ENCODE measurements at regions not wholly inside any gene's neighbourhood (a gene's known extent, or its start where the extent isn't known, plus 50 kb on each side); places are given as distances from the start of the nearest gene placed in this dataset.
"Not testable (repeated sequence)": the region's sequence is repeated elsewhere in the genome, so short reads cannot be mapped to it uniquely, and the experiment has no call there.

GRCh38 chr9:110130791-110131416 lies 77.1 kb downstream of the C9orf152 start:
- no peak for TF ChIP-seq CTCF (IDR thresholded peaks at IDR 0.05; ENCODE audit: control extremely low read depth, extremely low read depth, low read depth, missing control alignments)
- CTCF ChIA-PET = interaction anchor here (1.0 to 5.8 kb wide), 6 partner anchors 8 to 228 kb away, joined by 4 to 30 read pairs (median 4); no protein-coding TSS in a partner anchor
- no peak for DNase-seq (ENCODE audit: extremely low spot score)
- POLR2A ChIA-PET = interaction anchor here (0.7 to 1.0 kb wide), 2 partner anchors 19 to 29 kb away, joined by 3 to 5 read pairs; no protein-coding TSS in a partner anchor

- no peak for TF ChIP-seq CTCF (IDR thresholded peaks at IDR 0.05; ENCODE audit: control extremely low read depth, extremely low read depth, low read depth, missing control alignments)
- no peak for DNase-seq (ENCODE audit: extremely low spot score)
- POLR2A ChIA-PET = interaction anchor here (0.7 to 1.0 kb wide), 2 partner anchors 19 to 30 kb away, joined by 3 to 5 read pairs; no protein-coding TSS in a partner anchor
- CTCF ChIA-PET = interaction anchor here (1.0 to 5.8 kb wide), 6 partner anchors 9 to 228 kb away, joined by 4 to 30 read pairs (median 4); no protein-coding TSS in a partner anchor
Measured at GRCh38 chr9:110131499-110131898, 76.5 kb downstream of the C9orf152 start.

- DNase-seq (ENCODE audit: extremely low spot score); POLR2A ChIA-PET: not testable (repeated sequence)
- CTCF ChIA-PET = interaction anchor here (0.8 to 4.6 kb wide), 6 partner anchors 10 to 230 kb away, joined by 3 to 15 read pairs (median 4); no protein-coding TSS in a partner anchor
Measured at GRCh38 chr9:110132531-110132930, 75.4 kb downstream of the C9orf152 start.

- ChIA-PET CTCF (interaction anchor here (0.8 to 4.6 kb wide), 7 partner anchors 9 to 231 kb away, joined by 3 to 15 read pairs (median 3); no protein-coding TSS in a partner anchor), POLR2A (no interaction called here)
- TF ChIP-seq CTCF (IDR thresholded peaks at IDR 0.05; ENCODE audit: control extremely low read depth, extremely low read depth, low read depth, missing control alignments) = no peak
- DNase-seq (ENCODE audit: extremely low spot score) = no peak
Measured at GRCh38 chr9:110133059-110133458, 74.9 kb downstream of the C9orf152 start.

GRCh38 chr9:110133608-110134210 lies 74.2 kb downstream of the C9orf152 start:
- ChIA-PET CTCF (interaction anchor here (1.2 to 4.6 kb wide), 5 partner anchors 9 to 231 kb away, joined by 3 to 15 read pairs (median 4); no protein-coding TSS in a partner anchor), POLR2A (no interaction called here)
- DNase-seq (ENCODE audit: extremely low spot score) = no peak
- no peak for TF ChIP-seq CTCF (IDR thresholded peaks at IDR 0.05; ENCODE audit: control extremely low read depth, extremely low read depth, low read depth, missing control alignments)

GRCh38 chr9:110135846-110136245 lies 72.1 kb downstream of the C9orf152 start:
- TF ChIP-seq CTCF (IDR thresholded peaks at IDR 0.05; ENCODE audit: control extremely low read depth, extremely low read depth, low read depth, missing control alignments) = no peak
- no peak for DNase-seq (ENCODE audit: extremely low spot score)
- POLR2A ChIA-PET = no interaction called here
- CTCF ChIA-PET = interaction anchor here (1.4 to 2.0 kb wide), 2 partner anchors 9 to 12 kb away, joined by 4 to 8 read pairs; no protein-coding TSS in a partner anchor

GRCh38 chr9:110136802-110137201 lies 71.2 kb downstream of the C9orf152 start:
- ChIA-PET CTCF (interaction anchor here (2.0 to 3.2 kb wide), 2 partner anchors 10 to 13 kb away, joined by 8 to 25 read pairs; no protein-coding TSS in a partner anchor), POLR2A (no interaction called here)
- no peak for TF ChIP-seq CTCF (IDR thresholded peaks at IDR 0.05; ENCODE audit: control extremely low read depth, extremely low read depth, low read depth, missing control alignments)
- no peak for DNase-seq (ENCODE audit: extremely low spot score)
